GM18507 (cell line): ENCODE measurements at regions not wholly inside any gene's neighbourhood (a gene's known extent, or its start where the extent isn't known, plus 50 kb on each side); places are given as distances from the start of the nearest gene placed in this dataset.
A peak's percentile ranks its signal among the peaks of the same experiment; 100 is the strongest.

Experiments
- DNase-seq: peaks from one replicate; pipeline ENCODE4 v3.0.0; 2011; ENCODE audit warnings: low read depth; ENCODE audit not compliant: insufficient read length; ENCODE audit errors: extremely low spot score
- FAIRE-seq: peaks from 2 replicates; lab custom pipeline; 2011; peaks lifted over from hg19 to GRCh38; lab: Jason Lieb, UNC

DNA sequence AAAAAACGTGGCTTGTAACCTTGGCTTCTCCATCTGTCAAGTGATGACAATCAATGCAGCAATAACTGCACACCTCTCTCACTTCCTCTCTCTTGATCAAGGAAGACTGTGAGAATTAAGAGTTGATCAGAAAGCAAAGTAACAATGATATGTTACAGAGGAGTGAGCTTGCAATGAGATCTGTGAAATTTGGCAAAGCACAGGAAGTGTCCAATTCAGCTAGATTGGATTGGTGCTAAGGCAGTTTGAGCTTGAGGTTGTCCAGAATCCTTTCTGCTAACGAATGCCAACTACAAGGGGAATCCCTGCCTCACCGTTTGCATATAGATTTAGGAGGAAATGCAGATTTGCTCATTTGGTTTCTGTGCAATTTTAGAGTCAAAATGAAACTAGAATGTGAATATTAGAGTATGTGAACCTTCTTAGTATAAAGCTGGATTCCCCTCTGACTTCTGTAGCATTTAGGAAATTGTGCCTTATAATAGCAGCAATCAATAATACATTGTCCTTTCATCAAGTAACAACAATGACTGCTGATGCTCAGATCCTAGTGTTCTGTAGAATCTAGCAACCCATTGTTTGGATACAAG lies 346.4 kb downstream of the PTTG2 start:
- FAIRE-seq, result peak; percentile 93
- DNase-seq, result peak; percentile 30

DNA sequence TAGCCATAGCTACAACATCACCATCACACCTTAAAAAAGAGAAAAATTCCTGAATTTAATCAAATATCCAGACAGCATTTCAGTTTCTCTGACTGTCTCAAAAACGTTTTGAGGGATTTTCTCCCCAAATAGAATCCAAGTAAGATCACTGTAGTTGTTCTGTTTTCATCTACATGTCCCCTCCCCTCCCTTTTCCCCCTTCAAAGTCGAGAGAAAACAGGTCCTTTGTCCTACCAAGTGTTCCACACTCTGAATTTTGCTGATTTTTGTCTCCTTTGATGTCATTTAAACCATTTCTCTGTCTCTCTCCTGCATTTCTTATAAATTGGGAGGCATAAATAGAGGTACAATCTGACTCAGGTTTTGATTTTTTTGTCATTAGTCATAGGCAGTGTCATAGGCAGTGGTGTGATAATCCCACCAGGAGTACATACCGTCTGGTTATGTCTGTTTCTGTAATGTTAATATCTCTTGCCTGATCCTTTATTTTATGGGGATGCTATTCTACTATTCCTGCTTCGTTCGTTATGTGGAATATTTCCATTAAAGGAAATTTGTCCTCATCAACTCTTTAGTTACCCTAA lies 348.6 kb downstream of the PTTG2 start:
- DNase-seq, result no peak
- FAIRE-seq, result peak; percentile 42

DNA sequence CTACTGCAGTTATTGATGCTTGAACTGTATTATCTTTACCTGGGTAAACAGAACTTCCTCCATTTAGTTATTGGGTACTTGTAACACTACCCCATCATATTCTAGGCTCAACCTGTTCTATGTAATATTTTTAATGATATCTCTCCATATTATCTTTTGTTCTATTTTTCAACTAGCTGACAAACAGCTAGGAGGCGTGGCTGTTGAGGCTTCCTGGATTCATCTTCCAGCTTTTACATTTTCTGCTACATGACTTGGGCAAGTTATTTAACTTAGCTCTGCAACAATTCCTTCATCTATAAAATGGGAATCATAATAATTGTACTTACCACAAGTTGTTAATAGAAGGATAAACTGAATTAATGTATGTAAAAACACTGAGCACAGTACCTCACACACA lies 349.3 kb downstream of the PTTG2 start:
- DNase-seq, result no peak
- peak; percentile 45 for FAIRE-seq

DNA sequence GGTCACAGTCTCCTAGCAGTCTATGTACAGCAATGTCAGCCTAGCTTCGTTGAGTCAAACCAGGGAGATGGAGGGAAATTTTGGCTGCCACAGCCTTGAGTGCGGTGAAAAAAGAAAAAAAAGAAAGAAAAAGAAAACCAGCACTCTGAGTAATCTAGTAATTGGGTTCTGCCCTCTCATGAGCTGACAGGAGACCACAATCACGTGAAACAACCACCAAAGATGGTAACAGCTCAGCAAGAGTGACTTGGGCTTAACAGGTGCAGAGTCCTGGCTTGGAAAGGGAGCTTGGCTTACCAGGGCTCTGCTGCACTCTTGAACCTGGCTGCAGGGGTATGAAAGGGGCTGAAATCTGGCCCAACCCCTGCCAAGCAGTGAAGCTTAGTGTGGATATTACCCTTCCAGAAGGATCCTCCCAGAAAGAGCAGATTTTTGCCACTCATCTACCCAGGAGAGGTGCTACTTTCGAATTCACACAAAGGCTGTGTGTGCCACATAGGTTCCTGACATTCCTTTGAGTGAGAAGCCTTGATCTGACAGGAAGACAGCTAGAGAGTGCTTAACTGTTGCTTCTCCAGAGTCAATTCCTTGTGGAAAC lies 350.3 kb downstream of the PTTG2 start:
- DNase-seq (peak; percentile 67), FAIRE-seq (peak; percentile 99)

DNA sequence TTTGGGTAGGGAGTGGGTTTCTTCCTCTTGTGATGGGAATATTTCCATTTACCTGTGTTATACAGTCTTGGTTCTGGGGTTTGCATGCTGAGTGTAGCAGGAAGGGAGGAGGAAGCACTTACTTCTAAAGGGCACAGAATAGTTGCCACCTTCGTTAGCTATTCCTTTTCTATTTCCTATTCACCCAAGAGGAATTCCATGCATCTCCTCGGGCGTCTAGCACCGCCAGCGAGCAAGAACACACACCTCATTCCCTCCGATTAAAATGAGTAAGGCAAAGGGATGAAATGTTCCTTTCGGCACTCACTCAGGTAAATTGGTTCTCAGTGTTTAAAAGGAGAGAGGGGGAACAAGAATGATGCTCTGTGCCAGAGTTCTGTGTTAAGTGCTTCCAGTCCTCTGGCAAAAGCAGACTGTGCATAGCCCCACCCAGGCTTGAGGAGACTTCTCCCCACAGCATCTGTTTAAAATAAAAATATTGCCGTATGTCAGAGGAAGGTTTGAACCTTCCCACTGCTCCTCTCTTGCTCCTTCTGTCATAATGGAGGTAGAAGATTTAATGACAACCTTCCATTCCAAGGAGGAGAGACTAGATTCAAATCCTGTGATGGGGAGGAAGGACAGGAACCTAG lies 351.4 kb downstream of the PTTG2 start:
- no peak for FAIRE-seq

DNA sequence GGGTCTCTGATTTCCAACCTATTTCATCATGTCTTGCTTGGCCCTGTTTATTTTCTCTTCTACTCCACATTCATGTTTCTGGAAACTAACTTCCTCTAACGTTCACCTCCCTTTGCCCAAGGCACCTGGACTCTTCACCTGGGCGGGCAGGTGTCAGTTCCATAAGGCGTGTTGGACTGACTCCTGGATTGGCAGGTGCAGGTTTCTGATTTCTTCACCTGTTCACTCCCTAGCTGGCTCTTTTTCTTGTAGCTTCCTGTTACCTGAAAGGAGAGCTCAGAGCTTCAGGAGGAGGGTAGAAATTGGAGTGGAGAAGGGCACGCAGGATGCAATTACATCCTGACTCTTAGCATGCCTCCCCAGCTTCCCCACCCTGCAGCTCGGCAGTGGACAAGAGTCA lies 350.8 kb upstream of the KLF3 start:
- no peak for FAIRE-seq
- no peak for DNase-seq

More for the DNA sequence above, 351.4 kb downstream of the PTTG2 start:
- DNase-seq, result no peak

DNA sequence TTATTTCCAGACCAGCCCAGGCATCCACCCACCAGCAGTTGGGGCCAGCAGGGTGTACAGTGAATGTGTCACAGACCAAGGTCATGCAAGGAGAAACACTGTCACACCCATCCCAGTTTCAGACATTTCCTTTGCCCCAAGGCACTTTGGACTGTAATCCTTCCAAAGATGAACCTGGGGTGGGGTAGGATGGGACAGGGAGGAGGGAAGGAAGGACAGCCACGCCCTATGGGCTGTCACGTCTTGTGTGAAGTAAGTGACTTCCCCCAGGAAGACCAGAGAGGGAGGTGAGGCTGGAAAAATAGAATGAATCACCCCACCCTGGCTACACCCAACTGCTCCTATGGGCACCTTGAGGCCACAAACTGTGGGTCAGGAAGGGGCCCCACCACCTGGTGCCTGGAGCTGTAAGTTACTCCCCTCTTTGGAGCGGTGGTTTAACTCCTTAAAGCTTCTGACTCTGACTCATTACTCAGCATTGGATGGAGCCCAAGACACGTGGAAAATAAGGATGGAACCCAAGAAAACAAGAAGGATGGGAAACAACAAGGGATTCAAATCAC lies 349.9 kb upstream of the KLF3 start:
- DNase-seq, result no peak
- no peak for FAIRE-seq

DNA sequence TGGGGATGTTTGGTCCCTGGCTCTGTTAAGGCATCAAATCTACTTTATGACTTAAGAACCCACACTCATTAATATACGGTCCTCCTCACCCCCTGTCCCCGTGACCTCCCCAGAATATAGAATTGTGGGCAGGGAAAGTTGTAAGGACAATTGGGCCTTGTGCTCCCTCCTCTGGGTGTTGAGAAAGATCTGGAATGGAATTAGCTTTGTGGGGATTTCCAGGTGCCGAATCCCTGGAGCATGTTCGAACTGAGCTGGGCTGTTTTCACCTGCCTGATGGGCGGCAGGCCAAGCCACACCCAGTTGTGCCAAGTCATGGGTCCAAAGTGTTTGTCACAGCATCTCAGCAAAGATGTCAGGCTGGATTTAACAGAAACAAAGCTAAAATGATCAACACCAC lies 349.3 kb upstream of the KLF3 start:
- DNase-seq (no peak), FAIRE-seq (no peak)

DNA sequence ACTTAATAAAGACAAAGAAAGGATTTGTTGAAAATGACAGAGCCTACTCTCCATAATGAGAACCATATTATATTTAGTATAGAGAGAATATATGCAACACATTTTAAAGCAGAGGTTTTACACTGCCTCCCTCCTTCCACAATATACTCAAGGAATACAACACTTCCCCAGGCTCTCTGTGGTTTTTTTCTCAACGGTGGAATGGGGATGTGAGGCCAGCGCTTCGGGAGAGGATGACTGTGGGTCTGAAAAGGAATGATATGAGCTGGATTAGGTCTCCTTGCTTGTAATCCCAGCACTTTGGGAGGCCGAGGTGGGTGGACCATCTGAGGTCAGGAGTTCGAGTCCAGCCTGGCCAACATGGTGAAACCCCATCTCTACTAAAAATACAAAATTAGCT lies 348.7 kb upstream of the KLF3 start:
- FAIRE-seq, result no peak
- DNase-seq, result no peak

DNA sequence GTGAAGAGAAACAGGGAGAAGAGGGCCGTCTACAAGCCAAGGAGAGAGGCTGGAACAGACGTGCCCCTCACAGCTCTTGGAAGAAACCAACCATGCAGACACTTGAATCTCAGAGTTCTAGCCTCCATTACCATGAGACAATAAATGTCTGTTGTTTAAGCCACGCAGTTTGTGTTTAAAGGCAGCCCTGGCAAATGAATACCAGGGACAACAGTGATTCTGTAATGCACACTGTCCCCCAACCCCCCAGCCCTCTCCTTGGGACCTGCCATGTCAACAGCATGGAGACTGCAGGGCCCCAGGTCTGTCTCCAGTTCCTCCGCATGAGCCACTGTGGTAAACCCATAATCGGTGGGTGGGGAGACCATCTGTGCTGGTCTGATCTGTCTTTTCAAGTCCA lies 348.0 kb upstream of the KLF3 start:
- DNase-seq, result no peak
- FAIRE-seq, result no peak

DNA sequence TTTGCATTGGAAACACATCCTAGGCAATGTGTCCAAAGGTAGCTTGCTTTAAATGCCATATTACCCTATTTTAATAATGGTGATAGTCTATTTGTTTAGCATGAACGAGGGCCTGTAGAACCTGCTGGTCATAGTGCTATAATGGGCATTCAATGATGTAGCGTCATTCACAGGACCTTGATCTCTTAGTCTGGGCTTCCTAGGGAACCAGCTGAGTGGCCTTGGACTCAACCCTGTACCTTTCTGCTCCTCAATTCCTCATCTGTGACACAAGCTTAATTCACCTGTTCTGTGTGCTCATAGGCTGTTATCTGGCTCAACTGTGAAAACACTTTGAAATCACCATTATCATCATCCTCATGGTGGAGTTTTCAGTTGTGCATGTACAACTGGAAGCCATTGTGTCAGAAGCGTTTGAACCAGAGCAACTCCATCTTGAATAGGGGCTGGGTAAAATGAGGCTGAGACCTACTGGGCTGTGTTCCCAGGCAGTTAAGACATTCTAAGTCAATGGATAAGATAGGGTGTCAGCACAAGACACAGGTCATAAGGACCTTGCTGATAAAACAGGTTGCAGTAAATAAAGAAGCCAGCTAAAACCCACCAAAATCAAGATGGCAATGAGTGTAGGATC lies 346.8 kb upstream of the KLF3 start:
- FAIRE-seq (no peak), DNase-seq (no peak)

DNA sequence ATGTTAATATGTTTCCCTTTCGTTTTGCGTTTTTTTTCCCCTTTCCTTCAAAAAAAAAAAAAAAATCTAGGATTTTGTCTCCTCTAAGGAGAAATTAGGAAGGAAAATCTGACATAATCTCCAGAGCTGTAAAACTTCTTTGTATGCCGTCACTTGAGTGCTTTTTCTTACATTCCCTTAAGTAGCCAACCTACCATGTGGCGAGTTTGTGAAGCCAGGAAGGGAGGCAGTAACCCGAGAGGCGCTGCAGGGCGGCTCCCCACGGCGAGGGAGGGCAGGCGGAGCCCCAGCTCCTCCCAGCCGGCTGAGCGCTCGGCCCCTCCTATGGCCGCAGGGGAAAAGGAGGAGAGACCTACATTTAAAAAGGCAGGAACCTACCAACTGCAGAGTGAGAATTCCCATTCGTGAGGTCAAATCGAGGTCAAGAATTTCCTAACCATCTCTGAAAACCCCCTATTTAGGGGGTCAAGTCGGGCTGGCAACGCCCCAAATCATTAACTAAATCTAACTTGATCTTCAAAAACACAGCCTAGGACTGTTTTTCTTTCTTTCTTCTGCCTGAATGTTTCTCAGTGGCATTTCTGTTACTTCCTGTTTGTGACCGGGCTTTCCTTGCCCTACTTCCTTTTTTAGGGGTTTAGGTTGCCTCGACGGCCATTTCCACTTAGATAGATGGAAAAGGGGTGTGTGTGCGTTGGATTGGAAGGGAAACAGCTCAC lies 345.1 kb upstream of the KLF3 start:
- FAIRE-seq, result peak; percentile 98
- peak; percentile 87 for DNase-seq

DNA sequence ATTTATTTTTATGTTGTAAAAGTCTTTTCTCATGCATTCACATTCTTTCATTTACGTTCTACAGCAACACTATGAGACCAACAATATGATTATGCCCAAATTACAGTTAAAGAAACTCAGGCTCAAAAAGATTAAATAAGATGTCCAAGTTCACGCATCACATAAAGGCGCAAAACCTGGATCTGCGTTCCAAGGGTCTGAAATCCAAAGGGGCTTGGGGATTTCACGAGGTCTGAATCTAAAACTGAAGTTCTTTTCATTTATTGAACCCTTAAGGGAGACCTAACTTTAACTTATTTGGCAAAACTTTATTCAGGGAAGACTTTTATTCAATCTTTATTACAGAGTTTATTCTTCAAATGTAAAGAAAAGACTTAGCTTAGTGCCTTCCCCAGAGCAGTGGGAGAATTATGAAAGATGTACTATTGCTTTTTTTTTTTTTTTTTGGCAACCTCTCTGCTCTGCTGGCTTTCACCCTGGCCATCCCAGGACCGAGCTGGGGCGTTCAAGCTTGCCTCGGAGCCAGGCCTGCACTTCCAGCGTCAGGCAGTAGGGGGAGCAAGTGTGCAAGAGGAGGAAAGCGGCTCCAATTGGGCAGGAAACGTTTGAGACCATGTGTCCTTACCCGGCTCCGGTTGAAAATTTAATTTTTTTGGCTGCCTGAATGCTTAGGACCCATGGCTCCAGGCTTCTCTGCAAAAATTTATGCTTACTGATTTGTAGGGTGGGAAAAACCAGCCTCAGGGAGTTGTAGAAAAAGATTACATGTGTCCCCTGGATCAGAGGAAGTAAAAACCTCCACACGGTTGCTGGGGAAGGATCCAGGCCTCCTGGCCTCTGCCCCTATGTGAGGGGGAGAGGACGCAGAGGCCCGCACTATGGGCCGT lies 344.3 kb upstream of the KLF3 start:
- FAIRE-seq (peak; percentile 92), DNase-seq (peak; percentile 59)

DNA sequence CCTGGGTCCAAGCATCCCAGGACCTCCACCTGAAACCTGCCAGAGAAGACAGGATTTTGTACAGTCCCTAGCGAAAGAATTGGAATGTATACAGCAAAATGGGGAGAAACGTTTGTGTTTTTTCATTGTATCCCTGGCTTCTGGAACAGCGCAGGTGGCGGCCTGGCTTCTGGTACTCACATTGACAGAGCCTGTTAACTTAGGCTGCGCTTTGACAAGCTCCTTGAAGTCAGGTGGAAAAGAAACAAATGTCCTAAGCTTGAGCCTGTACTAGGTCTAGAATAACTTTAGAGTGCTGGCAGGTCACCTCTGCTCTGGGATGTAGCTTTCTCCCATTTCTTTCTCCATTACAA lies 343.7 kb upstream of the KLF3 start:
- FAIRE-seq (no peak), DNase-seq (no peak)

DNA sequence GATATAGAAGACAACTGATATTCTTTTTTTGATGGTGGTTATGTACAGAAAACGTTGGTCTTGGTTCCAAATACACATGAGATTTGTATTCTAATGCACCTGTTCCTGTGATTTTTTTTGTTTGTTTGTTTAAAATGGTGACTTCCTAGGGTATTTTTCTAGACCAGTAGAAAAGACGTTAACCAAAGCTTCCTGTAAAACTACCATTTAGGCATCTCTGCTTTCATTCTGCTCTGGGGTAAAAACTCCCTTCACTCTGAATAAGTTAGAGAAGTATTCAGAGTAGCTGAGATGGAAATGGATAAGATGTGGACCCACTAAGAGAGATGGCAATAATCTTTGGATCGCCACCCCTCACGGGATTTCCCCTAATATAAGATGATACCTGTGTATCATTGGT lies 343.2 kb upstream of the KLF3 start:
- FAIRE-seq (no peak), DNase-seq (no peak)

DNA sequence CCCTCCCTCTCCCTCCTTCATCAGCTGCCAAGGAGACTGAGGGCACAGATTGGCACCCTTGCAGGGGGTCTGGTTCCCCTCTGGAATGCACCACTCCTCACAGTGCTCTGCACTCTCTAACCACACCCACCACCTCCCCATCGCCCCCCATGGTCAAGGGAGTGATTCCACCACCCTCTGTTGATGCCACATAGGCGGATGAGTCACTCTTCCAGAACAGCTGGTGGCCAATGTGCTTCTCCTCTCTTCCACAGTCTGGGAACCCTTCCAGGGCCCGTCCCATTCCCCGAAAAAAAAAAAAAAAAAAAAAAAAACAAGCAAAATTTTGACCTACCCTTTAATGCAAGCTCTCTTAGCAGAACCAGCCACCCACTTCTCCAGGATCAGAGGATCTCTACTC lies 341.3 kb upstream of the KLF3 start:
- FAIRE-seq, result no peak
- DNase-seq, result no peak

DNA sequence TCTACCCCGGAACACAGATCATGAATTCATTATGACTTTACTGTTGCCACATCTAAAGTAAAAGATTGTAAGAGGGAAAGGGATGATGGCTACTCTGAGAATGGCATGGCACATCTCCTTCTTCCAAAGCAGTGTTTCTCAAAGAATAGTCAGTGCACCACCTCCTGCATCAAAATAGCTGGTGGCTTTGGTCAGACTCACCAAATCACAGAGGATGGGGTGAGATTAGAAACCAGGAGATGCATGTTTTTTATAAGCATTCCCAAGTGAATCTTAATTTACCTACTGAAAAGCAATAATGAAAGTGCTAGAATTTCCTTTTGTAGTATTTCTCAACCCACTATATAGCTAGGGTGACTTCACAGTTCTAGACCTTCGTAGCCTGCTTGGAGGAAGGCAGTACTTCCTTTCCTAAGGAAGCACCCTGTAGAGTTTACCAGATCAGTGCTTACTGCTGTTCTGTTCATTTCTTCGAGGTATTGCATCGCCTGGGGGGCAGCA lies 340.8 kb upstream of the KLF3 start:
- no peak for FAIRE-seq

DNA sequence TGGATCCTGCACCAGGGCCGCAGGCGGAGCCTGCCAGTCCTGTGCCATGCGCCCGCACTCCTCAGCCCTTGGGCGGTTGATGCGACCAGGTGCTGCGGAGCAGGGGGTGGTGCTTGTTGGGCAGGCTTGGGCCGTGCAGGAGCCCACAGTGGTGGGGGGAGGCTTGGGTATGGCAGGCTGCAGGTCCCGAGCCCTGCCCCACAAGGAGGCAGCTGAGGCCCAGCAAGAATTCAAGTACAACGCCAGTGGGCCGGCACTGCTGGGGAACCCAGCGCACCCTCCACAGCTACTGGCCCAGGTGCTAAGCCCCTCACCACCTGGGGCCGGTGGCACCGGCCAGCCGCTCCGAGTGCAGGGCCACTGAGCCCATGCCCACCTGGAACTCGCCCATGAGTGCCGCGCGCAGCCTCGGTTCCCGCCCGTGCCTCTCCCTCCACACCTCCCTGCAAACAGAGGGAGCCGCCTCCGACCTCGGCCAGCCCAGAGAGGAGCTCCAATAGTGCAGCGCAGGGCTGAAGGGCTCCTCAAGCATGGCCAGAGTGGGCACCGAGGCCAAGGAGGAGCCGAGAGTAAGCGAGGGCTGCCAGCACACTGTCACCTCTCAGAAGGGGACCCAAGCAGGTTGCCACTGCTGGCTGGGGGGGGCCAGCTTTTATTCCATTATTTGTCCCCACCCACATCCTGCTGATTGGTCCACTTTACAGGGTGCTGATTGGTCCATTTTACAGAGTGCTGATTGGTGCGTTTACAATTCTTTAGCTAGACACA lies 339.0 kb upstream of the KLF3 start:
- DNase-seq (no peak), FAIRE-seq (no peak)

More for the DNA sequence above, 340.8 kb upstream of the KLF3 start:
- DNase-seq, result no peak
